HL-60 (cell line): ENCODE measurements at regions not wholly inside any gene's neighbourhood (a gene's known extent, or its start where the extent isn't known, plus 50 kb on each side); places are given as distances from the start of the nearest gene placed in this dataset.

ENCODE experiments used
- CTCF ChIP-seq: IDR thresholded peaks from one replicate; pipeline ENCODE4 v1.5.1; 2011; ENCODE audit warnings: low read length, control low read depth, inconsistent platforms; ENCODE audit not compliant: insufficient read depth
- POLR2AphosphoS5 ChIP-seq: IDR thresholded peaks from 2 replicates; pipeline ENCODE4 v1.6.1; 2012; ENCODE audit warnings: low read depth
- REST ChIP-seq: IDR thresholded peaks from 2 replicates; pipeline ENCODE4 v1.6.1; 2012; ENCODE audit warnings: low read depth; ENCODE audit not compliant: insufficient replicate concordance

- TF ChIP-seq POLR2AphosphoS5 (no peak), CTCF (no peak), REST (no peak)
Observed at GRCh38 chrX:80246271-80246670, 174.0 kb upstream of the TENT5D start.
